ENCODE measurements at regions not wholly inside any gene's neighbourhood (a gene's known extent, or its start where the extent isn't known, plus 50 kb on each side); places are given as distances from the start of the nearest gene placed in this dataset.

DNA sequence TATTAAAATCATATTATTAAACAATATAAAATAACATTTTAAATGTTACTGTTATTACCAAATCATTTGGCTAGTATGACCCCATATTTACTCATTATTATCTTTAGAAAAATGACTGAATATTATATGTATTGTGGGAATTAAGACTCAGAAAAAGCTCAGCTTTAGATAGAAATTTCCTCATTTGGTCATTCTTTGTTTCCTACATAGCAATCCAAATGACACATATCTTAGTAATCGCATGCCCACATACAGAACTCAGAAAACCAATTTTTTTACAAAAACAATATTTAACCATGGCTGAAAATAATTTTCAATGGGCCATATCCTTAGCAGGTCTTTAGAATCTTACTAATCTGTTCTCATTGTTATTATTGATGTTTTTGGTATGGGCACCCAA is 53.8 kb upstream of the TSLP start:
- H3K4me1 ChIP-seq = no peaks in the 10 kb centered on the region
- no peaks in the 10 kb centered on the region for H3K9me3 ChIP-seq
- TF ChIP-seq, protein P1, sequence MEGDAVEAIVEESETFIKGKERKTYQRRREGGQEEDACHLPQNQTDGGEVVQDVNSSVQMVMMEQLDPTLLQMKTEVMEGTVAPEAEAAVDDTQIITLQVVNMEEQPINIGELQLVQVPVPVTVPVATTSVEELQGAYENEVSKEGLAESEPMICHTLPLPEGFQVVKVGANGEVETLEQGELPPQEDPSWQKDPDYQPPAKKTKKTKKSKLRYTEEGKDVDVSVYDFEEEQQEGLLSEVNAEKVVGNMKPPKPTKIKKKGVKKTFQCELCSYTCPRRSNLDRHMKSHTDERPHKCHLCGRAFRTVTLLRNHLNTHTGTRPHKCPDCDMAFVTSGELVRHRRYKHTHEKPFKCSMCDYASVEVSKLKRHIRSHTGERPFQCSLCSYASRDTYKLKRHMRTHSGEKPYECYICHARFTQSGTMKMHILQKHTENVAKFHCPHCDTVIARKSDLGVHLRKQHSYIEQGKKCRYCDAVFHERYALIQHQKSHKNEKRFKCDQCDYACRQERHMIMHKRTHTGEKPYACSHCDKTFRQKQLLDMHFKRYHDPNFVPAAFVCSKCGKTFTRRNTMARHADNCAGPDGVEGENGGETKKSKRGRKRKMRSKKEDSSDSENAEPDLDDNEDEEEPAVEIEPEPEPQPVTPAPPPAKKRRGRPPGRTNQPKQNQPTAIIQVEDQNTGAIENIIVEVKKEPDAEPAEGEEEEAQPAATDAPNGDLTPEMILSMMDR (IDR thresholded peaks at IDR 0.05) = no peak
- no peak overlapping the region for H3K4me3 ChIP-seq
- intact Hi-C loops (cut with DNase I) = no loop called here
- no peaks in the 10 kb centered on the region for H3K36me3 ChIP-seq
- H3K9ac ChIP-seq (ENCODE audit: low read depth in 2 of 2, low read length in 2 of 2) = no peak overlapping the region
- no peak for DNase-seq
- H3K27me3 ChIP-seq = no peaks in the 10 kb centered on the region
- H3K27ac ChIP-seq = no peak overlapping the region

Measured in colonic mucosa (tissue), 4 donors.